AG04450 (cell line): ENCODE measurements at regions not wholly inside any gene's neighbourhood (a gene's known extent, or its start where the extent isn't known, plus 50 kb on each side); places are given as distances from the start of the nearest gene placed in this dataset.

Experiments used
- CTCF ChIA-PET: fragments of 300-600, 350-600 bp; formaldehyde crosslinking; extraction: SDS; loops from one replicate; lab custom pipeline; 2022; ENCODE audit warnings: antibody characterized with exemption, inconsistent platforms; lab: Charles Lee
- POLR2A ChIA-PET: fragments of 350-600 bp; formaldehyde crosslinking; extraction: SDS; loops from one replicate; lab custom pipeline; 2021; ENCODE audit warnings: antibody characterized with exemption, inconsistent platforms; lab: Yijun Ruan, JAX
- DNase-seq: peaks from one replicate; pipeline ENCODE4 v3.0.0-alpha.2; 2011; ENCODE audit warnings: low read depth, low spot score
- H3K27ac ChIP-seq: one replicate; pipeline ENCODE4 v1.5.1; 2012; ENCODE audit warnings: low read depth, low read length, control low read depth
- H3K27me3 ChIP-seq: one replicate; pipeline ENCODE4 v1.6.0; 2012; ENCODE audit warnings: low read length; ENCODE audit not compliant: control insufficient read depth, insufficient read depth
- H3K4me3 ChIP-seq: 2 replicates; pipeline ENCODE4 v1.5.1; 2011; ENCODE audit warnings: mild to moderate bottlenecking, low read depth, low read length, control low read depth
- H3K9me3 ChIP-seq: 2 replicates; pipeline ENCODE4 v1.5.1; 2012; ENCODE audit warnings: low read length; ENCODE audit not compliant: control insufficient read depth, insufficient read depth
- CTCF ChIP-seq: IDR thresholded peaks from 2 replicates; pipeline ENCODE4 v1.5.1; 2011; ENCODE audit warnings: low read depth, low read length, control low read depth, inconsistent platforms

GRCh38 chr3:127042634-127043033 is 59.7 kb downstream of the PLXNA1 start:
- ChIA-PET CTCF (no interaction called here), POLR2A (no interaction called here)
- no peak overlapping the region for H3K27ac ChIP-seq
- DNase-seq: no peak
- no peak overlapping the region for H3K4me3 ChIP-seq
- TF ChIP-seq CTCF: no peak
- H3K27me3 ChIP-seq: peaks cover 12% of the 10 kb centered on the region
- H3K9me3 ChIP-seq: no peaks in the 10 kb centered on the region; the same call in 1 of the 2 replicates

GRCh38 chr3:127043041-127043641 is 60.2 kb downstream of the PLXNA1 start:
- H3K9me3 ChIP-seq: no peaks in the 10 kb centered on the region; the same call in 1 of the 2 replicates
- TF ChIP-seq CTCF: no peak
- ChIA-PET CTCF (no interaction called here), POLR2A (no interaction called here)
- peaks cover 12% of the 10 kb centered on the region for H3K27me3 ChIP-seq
- DNase-seq: no peak
- H3K27ac ChIP-seq: no peak overlapping the region
- H3K4me3 ChIP-seq: no peak overlapping the region

- no peak for DNase-seq
- POLR2A ChIA-PET: interaction anchor here (0.7 kb wide), 1 partner anchor 24 kb away, joined by 4 read pairs; no protein-coding TSS in a partner anchor
Observed at GRCh38 chr3:127043731-127044510, 61.0 kb downstream of the PLXNA1 start.

GRCh38 chr3:127044996-127045395 is 62.1 kb downstream of the PLXNA1 start:
- Histone ChIP-seq H3K4me3 (no peak overlapping the region), H3K27me3 (peaks cover 12% of the 10 kb centered on the region), H3K27ac (no peak overlapping the region), H3K9me3 (peaks cover 6% of the 10 kb centered on the region)
- no peak for TF ChIP-seq CTCF
- POLR2A ChIA-PET: interaction anchor here (0.7 kb wide), 1 partner anchor 276 kb away, joined by 3 read pairs; no protein-coding TSS in a partner anchor
- CTCF ChIA-PET: no interaction called here
- DNase-seq: no peak

More at GRCh38 chr3:127043731-127044510, 61.0 kb downstream of the PLXNA1 start:
- Histone ChIP-seq H3K27ac (no peak overlapping the region), H3K4me3 (no peak overlapping the region), H3K27me3 (peaks cover 12% of the 10 kb centered on the region), H3K9me3 (no peaks in the 10 kb centered on the region; the same call in 1 of the 2 replicates)
- no peak for TF ChIP-seq CTCF
- CTCF ChIA-PET: no interaction called here
